A673 (cell line): ENCODE measurements at regions not wholly inside any gene's neighbourhood (a gene's known extent, or its start where the extent isn't known, plus 50 kb on each side); places are given as distances from the start of the nearest gene placed in this dataset.
A peak's percentile ranks its signal among the peaks of the same experiment; 100 is the strongest.

Source experiments
- BruUV-seq: library from RNA; stranded (reverse); fragments of 400-500 nt; replicated peaks from 2 replicates; lab custom pipeline; 2021; lab: Mats Ljungman, UMichigan
- CTCF ChIA-PET: fragments of 300-600 bp; sonication (Branson Sonifier 250); formaldehyde crosslinking; loops from one replicate; lab custom pipeline; 2022; ENCODE audit warnings: antibody characterized with exemption; lab: Charles Lee
- POLR2A ChIA-PET: fragments of 300-600 bp; sonication (Branson Sonifier 250); formaldehyde crosslinking; loops from one replicate; lab custom pipeline; 2022; ENCODE audit warnings: antibody characterized with exemption; ENCODE audit not compliant: low non-redundant PET; lab: Charles Lee
- DNase-seq: peaks from one replicate; pipeline ENCODE4 v3.0.0-alpha.2; 2015; ENCODE audit warnings: low spot score
- H3K27ac ChIP-seq: fragments of 200-600 bp; sonication (generic); 2 replicates; pipeline ENCODE4 v1.5.1; 2016; ENCODE audit warnings: mixed run types, low read depth, mild to moderate bottlenecking, mixed read lengths, antibody characterized with exemption, low read length; ENCODE audit not compliant: poor library complexity, severe bottlenecking
- H3K27me3 ChIP-seq: fragments of 200-600 bp; sonication (generic); replicated peaks from 2 replicates; pipeline ENCODE4 v1.6.1; 2017; ENCODE audit warnings: mixed run types, low read depth, mild to moderate bottlenecking, mixed read lengths, antibody characterized with exemption, low read length; ENCODE audit not compliant: insufficient read depth, poor library complexity
- H3K36me3 ChIP-seq: fragments of 200-600 bp; sonication (generic); 2 replicates; pipeline ENCODE4 v1.6.1; 2016; ENCODE audit warnings: mixed run types, mild to moderate bottlenecking, mixed read lengths, antibody characterized with exemption, low read length; ENCODE audit not compliant: insufficient read depth, poor library complexity, severe bottlenecking
- H3K4me1 ChIP-seq: fragments of 200-600 bp; sonication (generic); 2 replicates; pipeline ENCODE4 v1.6.1; 2017; ENCODE audit warnings: mixed run types, mild to moderate bottlenecking, mixed read lengths, antibody characterized with exemption, low read length; ENCODE audit not compliant: insufficient read depth, poor library complexity, severe bottlenecking
- H3K4me3 ChIP-seq: fragments of 200-600 bp; sonication (generic); 2 replicates; pipeline ENCODE4 v1.5.1; 2016; ENCODE audit warnings: low read depth, mixed run types, mild to moderate bottlenecking, mixed read lengths, low read length; ENCODE audit not compliant: poor library complexity, severe bottlenecking
- H3K9me3 ChIP-seq: fragments of 200-600 bp; sonication (generic); 2 replicates; pipeline ENCODE4 v1.6.1; 2016; ENCODE audit warnings: mixed run types, low read depth, mild to moderate bottlenecking, mixed read lengths, antibody characterized with exemption, low read length; ENCODE audit not compliant: poor library complexity, severe bottlenecking
- EZH2 ChIP-seq: fragments of 200-600 bp; sonication (generic); IDR thresholded peaks from 2 replicates; pipeline ENCODE4 v1.6.1; 2017; ENCODE audit warnings: borderline replicate concordance, low read depth, mild to moderate bottlenecking, mixed read lengths, antibody characterized with exemption, low read length; ENCODE audit not compliant: poor library complexity, severe bottlenecking
- intact Hi-C: fragments of 100-400 bp; cut with micrococcal nuclease; formaldehyde crosslinking; loops from one replicate; pipeline ENCODE4 v1.10.0; 2022; ENCODE audit not compliant: unreplicated experiment
- TF ChIP-seq, protein P1 (sequence below): fragments of 300-800, 200-600 bp; sonication (generic); conservative IDR thresholded peaks from 2 replicates; pipeline ENCODE4 v1.5.1; 2017; ENCODE audit warnings: low read depth, mild to moderate bottlenecking, antibody characterized with exemption, low read length, moderate library complexity, mixed read lengths

DNA sequence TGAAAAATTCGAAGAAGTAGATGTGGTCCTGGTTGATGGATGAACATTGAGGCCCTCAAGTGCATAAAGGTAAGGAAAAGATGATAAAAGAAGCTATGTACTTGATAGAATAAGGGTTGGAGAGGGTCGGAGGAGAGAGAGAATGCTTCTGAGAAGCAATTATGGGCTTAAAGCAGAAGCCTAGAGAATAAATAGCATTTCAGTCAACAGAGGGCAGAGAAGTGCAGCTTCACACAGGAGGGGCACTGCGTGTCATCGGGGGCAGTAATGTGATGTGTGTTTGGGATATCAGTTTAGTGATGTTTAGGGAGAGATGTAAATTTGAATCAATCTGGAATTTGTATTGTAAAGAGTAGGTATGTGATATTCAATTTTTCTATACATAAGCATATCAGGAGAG, 334.5 kb downstream of the PIK3C3 start:
- ChIA-PET POLR2A (no interaction called here), CTCF (interaction anchor here (0.5 kb wide), 1 partner anchor 13 kb away, joined by 3 read pairs; no protein-coding TSS in a partner anchor)
- H3K36me3 ChIP-seq, result no peaks in the 10 kb centered on the region
- no peaks in the 10 kb centered on the region for H3K27me3 ChIP-seq
- intact Hi-C loops, result no loop called here
- DNase-seq, result peak; percentile 26
- H3K4me3 ChIP-seq, result no peak overlapping the region
- no TSS peak for BruUV-seq
- H3K9me3 ChIP-seq, result no peaks in the 10 kb centered on the region
- TF ChIP-seq, protein P1, sequence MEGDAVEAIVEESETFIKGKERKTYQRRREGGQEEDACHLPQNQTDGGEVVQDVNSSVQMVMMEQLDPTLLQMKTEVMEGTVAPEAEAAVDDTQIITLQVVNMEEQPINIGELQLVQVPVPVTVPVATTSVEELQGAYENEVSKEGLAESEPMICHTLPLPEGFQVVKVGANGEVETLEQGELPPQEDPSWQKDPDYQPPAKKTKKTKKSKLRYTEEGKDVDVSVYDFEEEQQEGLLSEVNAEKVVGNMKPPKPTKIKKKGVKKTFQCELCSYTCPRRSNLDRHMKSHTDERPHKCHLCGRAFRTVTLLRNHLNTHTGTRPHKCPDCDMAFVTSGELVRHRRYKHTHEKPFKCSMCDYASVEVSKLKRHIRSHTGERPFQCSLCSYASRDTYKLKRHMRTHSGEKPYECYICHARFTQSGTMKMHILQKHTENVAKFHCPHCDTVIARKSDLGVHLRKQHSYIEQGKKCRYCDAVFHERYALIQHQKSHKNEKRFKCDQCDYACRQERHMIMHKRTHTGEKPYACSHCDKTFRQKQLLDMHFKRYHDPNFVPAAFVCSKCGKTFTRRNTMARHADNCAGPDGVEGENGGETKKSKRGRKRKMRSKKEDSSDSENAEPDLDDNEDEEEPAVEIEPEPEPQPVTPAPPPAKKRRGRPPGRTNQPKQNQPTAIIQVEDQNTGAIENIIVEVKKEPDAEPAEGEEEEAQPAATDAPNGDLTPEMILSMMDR, result peak; percentile 39
- TF ChIP-seq EZH2, result no peak
- no peak overlapping the region for H3K27ac ChIP-seq
- H3K4me1 ChIP-seq, result no peaks in the 10 kb centered on the region

DNA sequence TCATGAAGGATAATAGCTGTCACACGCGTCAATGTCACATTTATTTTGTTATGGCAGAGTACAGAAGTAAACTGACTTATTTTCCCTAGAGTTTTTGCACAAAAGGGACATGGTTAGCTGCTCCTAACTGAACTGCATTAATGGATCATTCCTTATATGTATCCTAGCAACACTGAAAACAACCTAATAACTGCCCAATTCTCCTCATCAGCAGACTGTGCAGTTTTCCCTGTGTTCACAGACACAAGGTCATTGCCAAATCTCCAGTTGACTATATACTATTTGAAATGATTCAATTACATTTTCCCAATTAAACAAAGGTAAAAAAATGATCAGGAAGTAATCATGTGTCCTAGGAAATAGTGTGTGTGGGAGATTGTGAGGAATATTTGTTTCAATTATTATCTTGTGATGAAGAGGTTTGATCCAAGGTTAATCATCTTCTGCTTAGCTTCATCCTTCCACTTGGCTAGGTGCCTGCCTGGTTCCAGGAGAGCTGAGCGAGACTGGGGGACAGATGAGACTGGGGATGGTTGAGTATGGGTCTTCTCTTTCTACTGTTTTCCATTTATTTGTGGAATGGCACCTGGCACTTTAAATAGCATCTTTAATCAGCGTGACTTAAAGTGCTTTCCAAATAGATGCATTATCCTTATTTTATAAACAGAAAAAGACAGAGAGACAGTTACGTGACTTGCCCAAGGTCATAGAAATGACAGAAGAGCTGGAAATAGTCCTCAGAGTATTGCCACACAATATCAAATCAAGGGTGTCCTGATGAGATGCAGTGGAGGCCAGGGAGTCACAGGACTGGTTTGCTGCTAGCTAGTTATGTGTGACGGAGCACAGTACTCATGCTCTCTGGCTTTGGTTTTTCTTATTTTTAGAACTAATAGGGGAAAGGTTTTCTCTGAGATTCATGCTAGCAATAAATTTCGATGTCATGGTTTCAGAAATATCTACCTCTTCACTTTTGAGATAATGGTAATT, 335.6 kb downstream of the PIK3C3 start:
- POLR2A ChIA-PET, result no interaction called here
- no TSS peak for BruUV-seq

DNA sequence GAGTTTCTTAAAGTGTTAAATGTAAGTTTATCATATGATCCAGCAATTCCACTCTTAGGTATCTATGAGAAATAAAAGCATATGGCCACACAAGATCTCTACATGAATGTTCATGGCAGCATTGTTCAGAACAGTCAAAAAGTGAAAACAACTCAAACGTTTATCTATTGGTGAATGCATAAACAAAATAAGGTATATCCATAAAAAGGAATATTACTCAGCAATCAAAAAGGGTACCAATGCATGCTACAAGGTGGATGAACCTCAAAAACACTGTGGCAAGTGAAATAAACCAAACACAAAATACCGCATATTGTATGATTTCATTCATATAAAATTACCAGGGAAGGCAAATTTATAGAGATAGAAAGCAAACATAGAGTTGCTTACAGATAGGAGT, 337.6 kb downstream of the PIK3C3 start:
- intact Hi-C loops, result loop anchor here (5.0 to 10.0 kb wide), 3 partner anchors 582 to 1270 kb away; no protein-coding TSS in a partner anchor
- no peaks in the 10 kb centered on the region for H3K27me3 ChIP-seq

More for the DNA sequence above, 335.6 kb downstream of the PIK3C3 start:
- Histone ChIP-seq H3K9me3 (no peaks in the 10 kb centered on the region), H3K4me1 (no peaks in the 10 kb centered on the region), H3K36me3 (no peaks in the 10 kb centered on the region), H3K27me3 (no peaks in the 10 kb centered on the region), H3K4me3 (no peak overlapping the region), H3K27ac (no peak overlapping the region)
- DNase-seq, result no peak
- TF ChIP-seq EZH2, result no peak
- TF ChIP-seq, protein P1, result no peak
- CTCF ChIA-PET, result no interaction called here
- intact Hi-C loops, result loop anchor here (5.0 to 10.0 kb wide), 3 partner anchors 584 to 1272 kb away; no protein-coding TSS in a partner anchor

More for the DNA sequence above, 337.6 kb downstream of the PIK3C3 start:
- TF ChIP-seq, protein P1, result no peak
- no peak for TF ChIP-seq EZH2
- Histone ChIP-seq H3K27ac (no peak overlapping the region), H3K36me3 (no peaks in the 10 kb centered on the region), H3K9me3 (no peaks in the 10 kb centered on the region), H3K4me3 (no peak overlapping the region), H3K4me1 (no peaks in the 10 kb centered on the region)
- ChIA-PET CTCF (no interaction called here), POLR2A (no interaction called here)
- BruUV-seq, result no TSS peak
- no peak for DNase-seq
